Activated T-cell treated with anti-CD3 and anti-CD28 coated beads, Interleukin-2, amount 50 U/mL, for 72 hours (primary cell): ENCODE measurements at regions not wholly inside any gene's neighbourhood (a gene's known extent, or its start where the extent isn't known, plus 50 kb on each side); places are given as distances from the start of the nearest gene placed in this dataset.

ENCODE experiments used
- ATAC-seq, 2 donors: fragments of 150-1000 bp; cut with Tn5 transposase; replicated peaks in 1 of 2; 2 replicates each; pipeline ENCODE4 v1.10.0; 2021; ENCODE audit warnings: moderate library complexity in 2 of 2, mild to moderate bottlenecking in 1 of 2
- DNase-seq, 2 donors: peaks; one replicate each; pipeline ENCODE4 v3.0.0; 2021 to 2022; ENCODE audit warnings: mixed read lengths in 1 of 2
- H3K27ac Mint-ChIP-seq: one replicate; pipeline ENCODE4 v1.8.0; 2022; ENCODE audit warnings: mild to moderate bottlenecking, moderate library complexity, mixed read lengths
- H3K27me3 Mint-ChIP-seq: one replicate; pipeline ENCODE4 v1.8.0; 2022; ENCODE audit warnings: low read depth, mixed read lengths
- H3K36me3 Mint-ChIP-seq, 2 donors: one replicate each; pipeline ENCODE4 v1.8.0; 2022; ENCODE audit warnings: mixed read lengths in 2 of 2, mild to moderate bottlenecking in 1 of 2; ENCODE audit not compliant: insufficient read depth in 2 of 2
- H3K4me1 Mint-ChIP-seq: one replicate; pipeline ENCODE4 v1.8.0; 2022; ENCODE audit warnings: low read depth, mixed read lengths
- H3K4me3 Mint-ChIP-seq, 2 donors: one replicate each; pipeline ENCODE4 v1.8.0; 2022; ENCODE audit warnings: mild to moderate bottlenecking in 2 of 2, mixed read lengths in 2 of 2, moderate library complexity in 2 of 2
- H3K9me3 Mint-ChIP-seq, 2 donors: one replicate each; pipeline ENCODE4 v1.8.0; 2022; ENCODE audit warnings: mixed read lengths in 2 of 2

DNA sequence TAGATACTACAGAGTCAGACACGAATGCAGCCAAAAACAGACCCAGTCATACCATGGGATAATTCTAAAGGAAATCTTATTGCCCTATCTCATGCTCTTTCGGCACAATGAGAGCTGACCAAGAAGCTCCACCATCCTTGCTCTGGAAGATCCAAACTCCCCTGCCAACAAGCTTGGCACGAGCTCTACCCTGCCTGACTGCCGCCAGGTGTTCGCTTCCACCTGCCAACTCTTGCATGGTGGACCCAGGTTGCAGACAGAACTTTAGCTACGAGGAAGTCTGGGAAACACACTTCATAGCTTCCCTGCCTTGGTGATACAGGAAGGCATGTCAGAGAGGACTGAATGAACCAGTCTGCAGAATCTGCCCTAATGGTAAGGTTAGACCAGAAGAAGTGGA is 355.0 kb downstream of the DRD1 start:
- ATAC-seq (no peak), DNase-seq (no peak)
- H3K9me3 Mint-ChIP-seq: peaks cover 0 to 3% of the 10 kb centered on the region in 2 donors

DNA sequence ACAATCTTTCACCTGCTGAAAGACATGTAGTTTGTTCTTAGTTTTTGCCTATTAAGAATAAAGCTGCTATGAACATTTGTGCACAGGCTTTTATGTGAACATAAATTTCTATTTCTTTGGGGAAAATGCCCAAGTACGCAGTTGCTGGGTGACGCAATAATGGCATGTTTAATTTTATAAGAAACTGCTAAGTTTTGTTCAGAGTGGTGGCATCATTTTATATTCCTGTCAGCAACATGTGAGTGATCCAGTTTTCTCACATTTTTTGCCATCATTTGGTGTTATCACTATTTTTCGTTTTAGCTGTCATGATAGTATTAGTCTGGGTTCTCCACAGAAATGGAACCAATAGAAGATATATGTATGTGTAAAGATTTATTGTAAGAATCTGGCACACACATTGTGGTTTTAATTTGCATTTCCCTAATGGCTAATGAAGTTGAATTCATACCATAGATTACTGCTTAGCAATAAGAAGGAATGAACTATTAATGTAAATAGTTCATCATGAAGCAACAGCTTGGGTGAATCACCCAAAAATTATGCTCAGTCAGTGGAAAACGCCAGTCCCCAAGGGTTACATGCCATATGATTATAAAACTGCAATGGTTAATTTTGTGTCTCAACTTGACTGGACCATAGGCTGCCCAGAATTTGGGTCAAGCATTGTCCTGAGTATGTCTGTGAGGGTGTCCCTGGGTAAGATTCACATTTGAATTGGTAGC is 358.6 kb downstream of the MSX2 start:
- DNase-seq (no peak), ATAC-seq (no peak)
- no peak overlapping the region for H3K27ac Mint-ChIP-seq
- H3K9me3 Mint-ChIP-seq: peaks cover 0 to 3% of the 10 kb centered on the region in 2 donors
- no peaks in the 10 kb centered on the region for H3K4me1 Mint-ChIP-seq
- no peaks in the 10 kb centered on the region for H3K36me3 Mint-ChIP-seq
- H3K27me3 Mint-ChIP-seq: no peaks in the 10 kb centered on the region
- no peak overlapping the region for H3K4me3 Mint-ChIP-seq

More for the DNA sequence above, 355.0 kb downstream of the DRD1 start:
- Mint-ChIP-seq H3K36me3 (no peaks in the 10 kb centered on the region), H3K27ac (no peak overlapping the region), H3K4me3 (no peak overlapping the region), H3K4me1 (no peaks in the 10 kb centered on the region), H3K27me3 (no peaks in the 10 kb centered on the region)

DNA sequence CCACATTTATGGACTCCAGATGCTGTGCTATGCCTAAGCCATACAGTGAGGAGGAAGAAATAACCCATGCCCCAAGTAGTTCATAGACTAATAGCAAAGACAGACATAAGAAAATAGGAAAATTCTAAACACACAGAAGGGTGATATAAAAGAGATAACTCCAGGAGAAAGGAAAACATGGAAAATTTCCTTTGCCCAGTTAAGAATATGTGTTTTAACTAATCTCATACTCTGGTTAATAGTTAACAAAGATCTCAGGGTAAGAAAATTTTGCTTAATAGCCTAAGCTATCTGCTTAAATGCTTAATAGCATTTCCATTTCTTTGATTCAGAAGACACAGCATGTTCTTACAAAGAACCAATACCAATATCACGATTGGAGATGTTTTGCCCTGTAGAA is 358.0 kb downstream of the MSX2 start:
- H3K27me3 Mint-ChIP-seq: no peaks in the 10 kb centered on the region
- no peak overlapping the region for H3K4me3 Mint-ChIP-seq
- H3K4me1 Mint-ChIP-seq: no peaks in the 10 kb centered on the region
- no peaks in the 10 kb centered on the region for H3K36me3 Mint-ChIP-seq
- DNase-seq (no peak), ATAC-seq (no peak)
- no peak overlapping the region for H3K27ac Mint-ChIP-seq
- peaks cover 0 to 3% of the 10 kb centered on the region in 2 donors for H3K9me3 Mint-ChIP-seq

DNA sequence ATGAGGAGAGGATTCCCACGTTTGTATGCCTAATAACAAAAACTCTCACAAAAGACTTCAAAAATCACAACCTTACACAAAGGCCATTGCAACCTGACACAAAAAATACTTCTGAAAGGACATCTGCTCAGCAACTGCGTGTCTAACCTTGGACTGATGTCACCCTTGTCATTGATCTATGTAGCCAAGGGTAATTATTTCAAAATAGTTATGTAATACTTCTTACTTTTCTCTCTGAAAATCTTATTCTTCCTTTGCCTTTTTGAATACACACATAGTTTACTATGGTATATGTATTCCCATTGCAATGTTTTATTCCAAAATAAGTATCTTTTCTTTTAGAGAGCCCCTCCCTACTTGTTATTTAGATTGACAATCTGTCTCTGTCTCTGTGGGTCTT is 355.3 kb downstream of the MSX2 start:
- peaks cover 0 to 1% of the 10 kb centered on the region in 2 donors for H3K9me3 Mint-ChIP-seq
- H3K36me3 Mint-ChIP-seq: no peaks in the 10 kb centered on the region
- no peaks in the 10 kb centered on the region for H3K4me1 Mint-ChIP-seq
- ATAC-seq: no peak
- no peak overlapping the region for H3K27ac Mint-ChIP-seq
- no peak for DNase-seq
- H3K27me3 Mint-ChIP-seq: no peaks in the 10 kb centered on the region
- no peak overlapping the region for H3K4me3 Mint-ChIP-seq

DNA sequence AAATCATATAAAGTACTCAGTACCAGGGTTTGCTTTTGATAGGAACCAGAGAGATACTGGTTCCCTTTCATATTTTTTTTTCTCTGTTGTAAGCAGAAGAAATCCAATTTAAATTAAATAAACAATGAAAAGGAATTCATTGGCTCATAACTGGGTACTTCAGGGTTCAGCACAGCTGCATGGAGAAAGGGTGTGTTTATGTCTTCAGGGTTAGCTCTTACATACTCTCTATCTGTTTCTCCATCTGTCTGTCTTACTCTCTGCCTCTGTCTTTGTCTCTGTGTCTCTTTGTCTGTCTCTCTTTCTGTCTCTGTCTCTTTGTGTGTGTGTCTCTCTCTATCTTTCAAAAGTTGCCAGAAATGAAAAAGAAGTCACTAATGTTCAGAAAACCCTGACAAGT is 345.9 kb downstream of the MSX2 start:
- no peak for ATAC-seq
- peaks cover 1 to 4% of the 10 kb centered on the region in 2 donors for H3K9me3 Mint-ChIP-seq

DNA sequence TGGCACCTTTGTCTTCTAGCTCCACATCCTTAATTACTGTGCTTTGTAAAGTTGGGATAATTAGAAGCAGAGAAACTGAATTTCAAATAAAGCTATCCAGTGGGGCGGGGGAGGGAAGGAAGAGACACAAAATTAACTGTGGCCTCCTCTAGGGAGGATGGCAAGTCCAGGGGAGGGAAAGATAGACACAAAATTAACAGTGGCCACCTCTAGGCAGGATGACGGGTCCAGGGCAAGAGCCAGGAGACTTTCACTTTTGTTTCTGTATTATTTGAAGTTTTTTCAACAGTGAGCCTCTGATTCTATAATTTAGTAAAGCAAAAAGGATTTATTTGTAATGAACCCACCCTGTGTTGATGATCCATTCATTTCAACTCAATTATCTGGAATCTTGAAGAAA is 335.9 kb downstream of the MSX2 start:
- Mint-ChIP-seq H3K9me3 (no peaks in the 10 kb centered on the region), H3K27me3 (peaks cover 14% of the 10 kb centered on the region), H3K4me3 (peak overlapping the region; percentile 53 to 79), H3K27ac (no peak overlapping the region), H3K36me3 (no peaks in the 10 kb centered on the region), H3K4me1 (peaks cover 6% of the 10 kb centered on the region)
- DNase-seq: no peak
- ATAC-seq: peak in 1 of 2 donors; percentile 26

More for the DNA sequence above, 345.9 kb downstream of the MSX2 start:
- peaks cover 14% of the 10 kb centered on the region for H3K27me3 Mint-ChIP-seq
- H3K36me3 Mint-ChIP-seq: peaks cover 0 to 1% of the 10 kb centered on the region in 2 donors
- no peak overlapping the region for H3K4me3 Mint-ChIP-seq
- H3K4me1 Mint-ChIP-seq: no peaks in the 10 kb centered on the region
- H3K27ac Mint-ChIP-seq: no peak overlapping the region
- DNase-seq: no peak

DNA sequence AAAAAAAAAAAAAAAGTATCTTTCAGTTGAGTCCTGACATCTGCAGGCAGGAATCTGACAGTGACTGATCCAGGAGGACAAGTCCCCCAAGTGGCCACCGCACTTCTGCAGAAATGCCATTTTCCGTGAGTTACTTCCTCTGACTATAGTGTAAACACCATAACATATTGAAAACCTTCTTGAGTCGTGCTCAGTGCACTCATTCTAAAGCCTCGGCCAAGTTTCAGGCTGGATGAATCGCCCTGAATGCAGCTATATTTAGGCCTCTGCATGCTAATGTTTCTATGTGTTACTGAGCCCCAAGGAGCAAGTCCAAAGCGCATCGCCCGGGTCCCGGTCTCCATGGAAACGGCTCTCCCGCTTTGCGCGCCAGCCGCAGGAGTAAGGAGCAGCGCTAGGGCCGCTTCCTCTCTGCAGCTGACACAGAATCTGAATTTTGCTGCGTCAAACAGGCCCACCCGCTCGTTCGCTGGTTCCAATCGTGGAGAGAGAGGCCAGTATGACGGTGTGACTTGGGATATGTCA is 335.4 kb downstream of the MSX2 start:
- ATAC-seq (peak; percentile 31 to 84), DNase-seq (peak; percentile 3 to 31)
- Mint-ChIP-seq H3K4me1 (peaks cover 6% of the 10 kb centered on the region), H3K9me3 (no peaks in the 10 kb centered on the region), H3K27me3 (peaks cover 14% of the 10 kb centered on the region), H3K27ac (no peak overlapping the region), H3K4me3 (peak overlapping the region; percentile 53 to 79), H3K36me3 (no peaks in the 10 kb centered on the region)

DNA sequence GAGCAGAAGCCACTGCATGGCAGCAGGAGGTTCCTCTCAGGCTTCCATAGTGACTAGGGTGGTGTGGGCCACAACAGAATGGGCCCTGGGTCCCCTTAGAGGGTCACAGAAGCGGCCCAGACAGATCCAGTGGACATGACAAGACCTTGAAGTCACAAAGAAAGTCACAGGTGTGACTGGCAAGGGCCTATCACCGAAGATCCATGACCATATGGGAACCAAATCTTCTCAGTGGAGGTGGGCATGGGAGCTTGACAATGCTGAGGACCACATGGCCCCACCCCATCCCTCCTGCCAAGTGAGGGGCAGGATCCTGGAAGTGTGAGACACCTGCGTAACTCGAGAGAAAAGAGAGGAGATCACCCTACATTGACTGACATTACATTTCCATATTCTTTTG is 332.4 kb downstream of the MSX2 start:
- no peak for ATAC-seq
- peaks cover 6% of the 10 kb centered on the region for H3K4me1 Mint-ChIP-seq

DNA sequence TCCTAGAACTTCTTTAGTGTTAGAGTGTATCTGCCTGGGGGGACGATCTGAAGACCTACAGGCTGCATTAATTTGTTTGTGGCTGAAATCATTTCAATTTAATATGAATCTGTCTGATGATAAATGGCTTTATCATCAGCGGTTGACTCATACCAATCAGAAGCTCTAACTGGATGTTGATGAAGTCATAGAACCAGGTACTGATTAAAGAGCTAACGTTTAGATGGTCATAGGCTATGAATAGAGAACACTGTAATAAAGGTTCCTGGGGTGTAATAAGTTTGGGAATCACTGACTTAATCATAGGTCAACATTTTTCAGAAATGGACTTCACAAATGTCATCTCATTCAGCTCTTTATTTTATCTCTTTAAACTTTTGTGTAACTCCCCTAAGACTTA is 329.9 kb downstream of the MSX2 start:
- Mint-ChIP-seq H3K36me3 (no peaks in the 10 kb centered on the region), H3K9me3 (no peaks in the 10 kb centered on the region), H3K4me3 (no peak overlapping the region), H3K4me1 (no peaks in the 10 kb centered on the region), H3K27ac (no peak overlapping the region), H3K27me3 (peaks cover 17% of the 10 kb centered on the region)
- ATAC-seq (no peak), DNase-seq (no peak)

More for the DNA sequence above, 332.4 kb downstream of the MSX2 start:
- Mint-ChIP-seq H3K9me3 (no peaks in the 10 kb centered on the region), H3K4me3 (no peak overlapping the region), H3K27me3 (peaks cover 20% of the 10 kb centered on the region), H3K27ac (no peak overlapping the region), H3K36me3 (no peaks in the 10 kb centered on the region)
- no peak for DNase-seq

DNA sequence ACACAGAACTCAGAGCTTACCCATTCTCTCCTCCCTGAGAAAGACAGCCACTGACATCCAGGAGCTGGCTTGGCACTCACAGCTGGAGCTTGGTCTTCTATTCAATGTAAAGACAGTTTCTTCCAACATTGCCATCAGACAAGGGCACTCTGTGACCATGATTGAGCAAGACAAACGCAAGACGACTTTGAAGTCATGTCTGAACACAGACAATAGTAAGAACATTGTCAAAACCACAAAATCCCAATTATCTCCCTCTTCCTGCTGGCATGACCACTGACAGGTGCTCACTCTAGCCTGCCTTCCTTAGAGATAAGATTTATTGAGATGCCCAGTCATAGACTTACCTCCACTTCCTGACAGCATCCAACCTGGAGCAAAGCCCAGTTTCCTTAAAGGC is 328.0 kb downstream of the MSX2 start:
- no peak for DNase-seq
- Mint-ChIP-seq H3K4me3 (no peak overlapping the region), H3K27ac (no peak overlapping the region), H3K36me3 (no peaks in the 10 kb centered on the region), H3K4me1 (no peaks in the 10 kb centered on the region), H3K9me3 (no peaks in the 10 kb centered on the region), H3K27me3 (peaks cover 11% of the 10 kb centered on the region)
- no peak for ATAC-seq

DNA sequence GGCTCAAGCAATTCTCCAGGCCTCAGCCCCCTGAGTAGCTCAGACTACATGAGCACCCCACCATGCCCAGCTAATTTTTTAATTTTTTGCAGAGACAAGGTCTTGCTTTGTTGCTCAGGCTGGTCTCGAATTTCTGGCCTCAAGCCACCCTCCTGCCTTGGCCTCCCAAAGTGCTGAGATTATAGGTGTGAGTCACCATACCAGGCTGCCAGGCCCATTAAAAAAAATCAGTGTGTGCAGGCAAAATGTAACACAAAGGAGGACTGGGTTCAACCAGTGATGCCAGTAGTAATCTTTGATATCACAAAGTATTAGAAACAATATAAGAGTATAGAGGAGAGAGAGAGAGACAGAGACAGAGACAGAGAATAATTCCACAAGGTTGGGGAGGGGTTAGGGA is 322.7 kb downstream of the MSX2 start:
- no peaks in the 10 kb centered on the region for H3K9me3 Mint-ChIP-seq
- no peak for ATAC-seq
- no peaks in the 10 kb centered on the region for H3K4me1 Mint-ChIP-seq
- peaks cover 23% of the 10 kb centered on the region for H3K27me3 Mint-ChIP-seq
- DNase-seq: no peak
- no peaks in the 10 kb centered on the region for H3K36me3 Mint-ChIP-seq
- H3K4me3 Mint-ChIP-seq: no peak overlapping the region
- no peak overlapping the region for H3K27ac Mint-ChIP-seq

DNA sequence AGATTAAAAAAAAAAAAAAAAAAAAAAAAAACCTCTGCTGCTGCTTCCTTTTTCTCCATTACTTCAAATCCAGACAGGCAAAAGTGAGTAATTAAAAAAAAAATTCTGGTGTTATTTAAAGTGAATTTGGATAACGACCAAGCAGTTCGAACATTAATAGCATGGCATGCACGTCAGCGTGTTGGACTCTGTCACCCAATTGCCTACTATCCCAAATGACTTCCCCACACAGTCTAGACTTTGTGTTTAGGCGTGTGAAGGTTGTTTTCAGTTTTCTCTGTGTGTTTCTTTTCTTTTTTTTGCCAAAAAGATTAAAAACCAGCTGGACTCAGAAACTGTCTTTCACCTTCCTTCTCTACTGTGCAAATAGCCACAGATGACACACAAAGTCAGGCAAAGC is 321.4 kb downstream of the MSX2 start:
- Mint-ChIP-seq H3K4me3 (no peak overlapping the region), H3K4me1 (no peaks in the 10 kb centered on the region), H3K36me3 (no peaks in the 10 kb centered on the region), H3K27me3 (peaks cover 23% of the 10 kb centered on the region), H3K27ac (no peak overlapping the region), H3K9me3 (peaks cover 0 to 3% of the 10 kb centered on the region in 2 donors)
- no peak for ATAC-seq
- no peak for DNase-seq

DNA sequence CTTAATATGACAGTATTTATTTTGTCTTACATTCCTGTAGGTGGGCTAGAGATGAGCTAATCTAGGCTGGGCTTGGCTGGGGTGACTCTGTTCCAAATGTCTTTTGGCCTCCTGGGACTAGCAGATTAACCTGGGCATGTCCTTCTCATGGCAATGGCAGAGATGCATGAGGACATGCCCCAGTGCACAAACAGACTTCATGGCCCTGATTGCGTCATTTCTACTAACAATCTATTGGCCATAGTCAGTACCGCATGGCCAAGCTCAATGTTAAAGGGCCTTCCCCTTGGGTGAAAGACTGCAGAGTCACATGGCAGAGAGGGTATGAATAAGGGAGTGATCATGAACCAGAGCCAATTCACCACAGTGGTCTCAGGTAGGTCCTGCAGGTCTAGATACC is 313.4 kb downstream of the MSX2 start:
- H3K4me1 Mint-ChIP-seq: no peaks in the 10 kb centered on the region
- H3K9me3 Mint-ChIP-seq: peaks cover 0 to 6% of the 10 kb centered on the region in 2 donors
- H3K4me3 Mint-ChIP-seq: no peak overlapping the region
- H3K27ac Mint-ChIP-seq: no peak overlapping the region
- no peaks in the 10 kb centered on the region for H3K27me3 Mint-ChIP-seq
- no peaks in the 10 kb centered on the region for H3K36me3 Mint-ChIP-seq
- ATAC-seq (no peak), DNase-seq (no peak)
